Right cardiac atrium (tissue), 5 donors: ENCODE measurements at regions not wholly inside any gene's neighbourhood (a gene's known extent, or its start where the extent isn't known, plus 50 kb on each side); places are given as distances from the start of the nearest gene placed in this dataset.

Source experiments
- ATAC-seq, 2 donors: fragments of 200-7000 bp; cut with Tn5 transposase; one replicate each; pipeline versions ENCODE4 v1.8.0 to v1.9.1; 2020; ENCODE audit warnings: moderate library complexity in 2 of 2, mild to moderate bottlenecking in 1 of 2
- DNase-seq, 3 donors: peaks; one replicate each; pipeline ENCODE4 v3.0.0-alpha.2; 2020
- H3K27ac ChIP-seq: one replicate; pipeline ENCODE4 v1.5.1; 2013; ENCODE audit warnings: mild to moderate bottlenecking, low read length, control low read depth, moderate library complexity
- H3K27me3 ChIP-seq: one replicate; pipeline ENCODE4 v1.6.1; 2013; ENCODE audit not compliant: control insufficient read depth, insufficient read depth
- H3K4me1 ChIP-seq: one replicate; pipeline ENCODE4 v1.6.1; 2013; ENCODE audit warnings: low read length; ENCODE audit not compliant: control insufficient read depth, insufficient read depth
- H3K4me3 ChIP-seq: one replicate; pipeline ENCODE4 v1.5.1; 2013; ENCODE audit warnings: low read length, control low read depth
- H3K9me3 ChIP-seq: one replicate; pipeline ENCODE4 v1.6.1; 2013; ENCODE audit warnings: low read length; ENCODE audit not compliant: control insufficient read depth
- WGBS: extraction: QIAGEN DNeasy Blood & Tissue Kit; methylation state at CpG from one replicate; pipeline ENCODE4 v1.1.7; 2013; 5-methylcytosine and 5-hydroxymethylcytosine counted together
- intact Hi-C, 4 donors: fragments of 100-400 bp; cut with DNase I; formaldehyde crosslinking; loops; one replicate each; pipeline versions ENCODE4 v1.11.0 to v1.14.0; 2022 to 2023
- donor health status: healthy with polysubstance abuse.
- donor health status: DM: no; HTN: yes; CAD: no.
- donor health status: DM: no; HTN: no; CAD: no.
- donor health status: DM: no; HTN: yes; CAD: no; lungs with severe emphysema.
- donor health status: DM: yes; HTN: yes; CAD: no.

- Histone ChIP-seq H3K4me1 (peaks cover 2% of the 10 kb centered on the region), H3K9me3 (no peaks in the 10 kb centered on the region), H3K27me3 (no peaks in the 10 kb centered on the region), H3K27ac (no peak overlapping the region), H3K4me3 (no peak overlapping the region)
- ATAC-seq (no peak), DNase-seq (no peak)
- WGBS: 94% methylated on average over 2 of the region's 2 CpGs
- intact Hi-C loops: no loop called here
These were observed 139.2 kb downstream of the SOX4 start for GRCh38 chr6:21732731-21733130.

- Histone ChIP-seq H3K4me3 (no peak overlapping the region), H3K9me3 (no peaks in the 10 kb centered on the region), H3K27ac (no peak overlapping the region), H3K4me1 (peaks cover 2% of the 10 kb centered on the region), H3K27me3 (no peaks in the 10 kb centered on the region)
- intact Hi-C loops: no loop called here
- no peak for ATAC-seq
- DNase-seq: no peak
- 60% methylated on average over 1 of the region's 1 CpG for WGBS
These were observed 139.8 kb downstream of the SOX4 start for GRCh38 chr6:21733311-21733710.

GRCh38 chr6:21734204-21734603, 140.7 kb downstream of the SOX4 start:
- Histone ChIP-seq H3K4me1 (no peaks in the 10 kb centered on the region), H3K27me3 (no peaks in the 10 kb centered on the region), H3K27ac (no peak overlapping the region), H3K9me3 (no peaks in the 10 kb centered on the region), H3K4me3 (no peak overlapping the region)
- 61% methylated on average over 3 of the region's 3 CpGs for WGBS
- intact Hi-C loops: no loop called here
- DNase-seq (no peak), ATAC-seq (no peak)

- Histone ChIP-seq H3K4me1 (peaks cover 2% of the 10 kb centered on the region), H3K4me3 (no peak overlapping the region), H3K9me3 (no peaks in the 10 kb centered on the region), H3K27me3 (no peaks in the 10 kb centered on the region), H3K27ac (no peak overlapping the region)
- WGBS: 85% methylated on average over 5 of the region's 5 CpGs
- no peak for ATAC-seq
- no peak for DNase-seq
- intact Hi-C loops: no loop called here
These were observed 144.9 kb downstream of the SOX4 start for GRCh38 chr6:21738180-21739094.

DNA sequence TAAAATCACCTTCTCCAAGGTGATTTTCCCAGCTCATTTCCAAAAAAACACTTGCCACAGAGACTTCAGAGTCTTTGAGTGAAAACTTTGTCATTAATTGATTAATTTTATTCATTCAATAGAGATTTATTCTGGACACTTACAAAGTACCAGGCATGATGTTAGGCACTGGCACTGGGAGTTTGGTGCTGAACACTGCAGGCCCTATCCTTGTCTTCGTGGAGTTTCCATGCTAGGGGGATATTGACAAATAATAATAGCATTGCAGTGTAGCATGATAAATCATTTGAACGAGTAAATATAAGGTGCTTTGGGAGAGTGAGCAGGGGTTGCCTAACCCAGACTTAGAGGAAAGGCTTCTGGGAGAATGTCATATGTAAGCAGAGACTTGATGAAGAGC, 145.7 kb downstream of the SOX4 start:
- Histone ChIP-seq H3K27me3 (no peaks in the 10 kb centered on the region), H3K27ac (no peak overlapping the region), H3K4me3 (no peak overlapping the region), H3K9me3 (no peaks in the 10 kb centered on the region), H3K4me1 (peaks cover 2% of the 10 kb centered on the region)
- no peak for ATAC-seq
- no peak for DNase-seq
- WGBS: 87% methylated on average over 2 of the region's 2 CpGs
- intact Hi-C loops: no loop called here

- peaks cover 2% of the 10 kb centered on the region for H3K4me1 ChIP-seq
- intact Hi-C loops: loop anchor here in 1 of 4 donors (10.0 kb wide), 1 partner anchor 125 kb away; no protein-coding TSS in a partner anchor
These were observed 146.3 kb downstream of the SOX4 start for GRCh38 chr6:21739838-21740237.

DNA sequence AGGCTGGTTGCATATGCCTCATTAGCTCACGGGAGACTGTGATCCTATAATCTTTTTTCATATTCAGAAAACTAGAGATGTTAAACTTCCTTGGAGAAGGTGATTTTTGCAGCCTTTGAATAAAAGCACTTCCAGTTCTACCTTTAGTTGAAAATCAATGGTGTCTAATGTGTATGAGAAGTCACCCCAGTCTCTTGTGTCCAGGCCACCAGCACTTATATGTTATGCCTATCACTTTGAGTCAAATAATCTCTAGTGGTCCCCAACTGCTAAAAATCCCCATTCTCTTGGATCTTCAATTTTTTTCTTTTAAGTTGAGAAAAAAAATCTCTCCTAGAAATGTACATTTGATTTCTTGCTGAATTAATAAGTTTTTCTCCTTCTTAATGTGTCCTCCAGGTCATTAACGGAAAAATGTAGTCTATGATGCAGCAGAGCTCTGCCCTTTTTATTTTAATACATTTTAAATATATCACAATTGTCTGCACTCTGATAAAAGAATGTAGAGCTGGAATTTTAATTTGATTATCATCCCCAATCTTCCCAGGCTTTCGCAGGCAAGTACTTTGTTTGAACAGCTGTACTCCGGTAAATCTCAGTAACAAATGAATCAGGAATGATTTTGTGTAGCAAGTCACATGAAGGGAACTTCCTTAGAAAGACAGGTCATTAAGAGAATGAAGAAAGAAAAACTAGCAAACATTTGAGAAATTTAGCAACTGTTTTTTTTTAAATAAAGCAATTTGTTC, 147.0 kb downstream of the SOX4 start:
- ATAC-seq: no peak
- 62% methylated on average over 4 of the region's 4 CpGs for WGBS
- Histone ChIP-seq H3K9me3 (no peaks in the 10 kb centered on the region), H3K27ac (no peak overlapping the region), H3K4me3 (no peak overlapping the region), H3K4me1 (peaks cover 2% of the 10 kb centered on the region), H3K27me3 (no peaks in the 10 kb centered on the region)
- intact Hi-C loops: loop anchor here in 1 of 4 donors (10.0 kb wide), 1 partner anchor 126 kb away; no protein-coding TSS in a partner anchor
- DNase-seq: no peak

More at GRCh38 chr6:21739838-21740237, 146.3 kb downstream of the SOX4 start:
- no peak overlapping the region for H3K27ac ChIP-seq
- H3K27me3 ChIP-seq: no peaks in the 10 kb centered on the region
- WGBS: 78% methylated on average over 5 of the region's 5 CpGs
- ATAC-seq (no peak), DNase-seq (no peak)
- H3K4me3 ChIP-seq: no peak overlapping the region
- no peaks in the 10 kb centered on the region for H3K9me3 ChIP-seq

GRCh38 chr6:21741221-21742109, 147.9 kb downstream of the SOX4 start:
- intact Hi-C loops: loop anchor here in 1 of 4 donors (10.0 kb wide), 1 partner anchor 127 kb away; no protein-coding TSS in a partner anchor
- Histone ChIP-seq H3K4me3 (no peak overlapping the region), H3K27ac (no peak overlapping the region), H3K27me3 (no peaks in the 10 kb centered on the region), H3K9me3 (no peaks in the 10 kb centered on the region), H3K4me1 (peaks cover 2% of the 10 kb centered on the region)
- DNase-seq: no peak
- 51% methylated on average over 6 of the region's 6 CpGs for WGBS
- ATAC-seq: no peak

DNA sequence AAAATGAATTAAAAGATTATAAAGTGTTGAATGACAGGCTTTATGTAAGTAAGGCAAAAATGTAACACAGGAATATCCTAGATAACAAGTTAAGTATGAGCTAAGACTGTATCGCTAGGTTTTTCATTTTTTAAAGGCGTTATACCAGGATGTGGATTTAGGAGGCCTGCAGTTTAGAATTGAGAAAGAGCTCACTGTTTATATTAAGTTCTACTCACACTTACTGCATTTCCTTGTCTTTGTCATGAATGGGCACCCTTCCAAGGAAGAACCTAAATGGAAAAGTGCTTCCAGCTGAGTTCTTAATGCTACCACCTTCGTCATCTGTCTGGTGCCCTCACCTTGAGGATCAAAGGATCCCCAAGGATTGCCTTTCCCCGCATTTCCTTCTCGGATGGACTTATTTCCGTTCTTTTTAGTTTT, 148.7 kb downstream of the SOX4 start:
- Histone ChIP-seq H3K27ac (no peak overlapping the region), H3K9me3 (no peaks in the 10 kb centered on the region), H3K27me3 (no peaks in the 10 kb centered on the region), H3K4me3 (no peak overlapping the region), H3K4me1 (peaks cover 2% of the 10 kb centered on the region)
- DNase-seq (no peak), ATAC-seq (no peak)
- WGBS: 53% methylated on average over 6 of the region's 6 CpGs
- intact Hi-C loops: loop anchor here in 1 of 4 donors (10.0 kb wide), 1 partner anchor 127 kb away; no protein-coding TSS in a partner anchor

- H3K4me3 ChIP-seq: no peak overlapping the region
- intact Hi-C loops: loop anchor here in 1 of 4 donors (10.0 kb wide), 1 partner anchor 130 kb away; no protein-coding TSS in a partner anchor
- peaks cover 2% of the 10 kb centered on the region for H3K4me1 ChIP-seq
- no peaks in the 10 kb centered on the region for H3K9me3 ChIP-seq
- DNase-seq: no peak
- no peak overlapping the region for H3K27ac ChIP-seq
- no peaks in the 10 kb centered on the region for H3K27me3 ChIP-seq
- no peak for ATAC-seq
- WGBS: 89% methylated on average over 1 of the region's 1 CpG
These were observed 150.8 kb downstream of the SOX4 start for GRCh38 chr6:21744331-21744730.
